Loucy (cell line): ENCODE measurements at regions not wholly inside any gene's neighbourhood (a gene's known extent, or its start where the extent isn't known, plus 50 kb on each side); places are given as distances from the start of the nearest gene placed in this dataset.

Source experiments
- EZH2phosphoT487 ChIP-seq: fragments of 200-600 bp; IDR thresholded peaks from 2 replicates; pipeline ENCODE4 v1.6.1; 2018; ENCODE audit warnings: antibody characterized with exemption, mild to moderate bottlenecking, moderate library complexity, borderline replicate concordance
- TF ChIP-seq, protein P1 (sequence below): fragments of 200-600 bp; sonication (generic); conservative IDR thresholded peaks from 2 replicates; pipeline ENCODE4 v1.5.1; 2014; ENCODE audit warnings: mild to moderate bottlenecking, antibody characterized with exemption, low read length

DNA sequence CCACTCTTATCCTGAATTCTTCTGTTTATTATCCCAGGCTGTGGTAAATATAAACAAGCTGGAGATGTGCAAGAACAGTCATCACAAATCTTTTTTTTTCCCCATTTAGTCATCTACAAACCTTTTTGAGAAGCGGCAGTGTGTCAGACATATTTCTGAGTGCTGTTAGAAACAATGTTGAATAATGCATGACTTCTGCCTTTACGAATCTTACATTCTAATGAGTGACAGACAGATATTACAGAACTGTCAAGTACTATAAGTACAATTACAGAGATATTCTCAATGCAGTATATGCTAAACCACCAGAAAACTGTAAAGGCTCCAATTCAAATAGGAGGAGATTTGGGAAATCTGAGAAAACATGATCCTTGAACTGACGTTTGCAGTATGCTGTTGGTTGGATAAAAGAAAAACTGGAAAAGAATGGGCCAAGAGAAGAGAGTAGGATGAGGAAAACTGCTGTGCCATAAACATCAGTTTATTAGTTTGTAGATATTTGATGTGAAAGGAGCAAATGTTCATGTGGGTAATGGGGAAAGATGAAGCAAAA lies 379.5 kb upstream of the SLC8A1 start:
- TF ChIP-seq, protein P1, sequence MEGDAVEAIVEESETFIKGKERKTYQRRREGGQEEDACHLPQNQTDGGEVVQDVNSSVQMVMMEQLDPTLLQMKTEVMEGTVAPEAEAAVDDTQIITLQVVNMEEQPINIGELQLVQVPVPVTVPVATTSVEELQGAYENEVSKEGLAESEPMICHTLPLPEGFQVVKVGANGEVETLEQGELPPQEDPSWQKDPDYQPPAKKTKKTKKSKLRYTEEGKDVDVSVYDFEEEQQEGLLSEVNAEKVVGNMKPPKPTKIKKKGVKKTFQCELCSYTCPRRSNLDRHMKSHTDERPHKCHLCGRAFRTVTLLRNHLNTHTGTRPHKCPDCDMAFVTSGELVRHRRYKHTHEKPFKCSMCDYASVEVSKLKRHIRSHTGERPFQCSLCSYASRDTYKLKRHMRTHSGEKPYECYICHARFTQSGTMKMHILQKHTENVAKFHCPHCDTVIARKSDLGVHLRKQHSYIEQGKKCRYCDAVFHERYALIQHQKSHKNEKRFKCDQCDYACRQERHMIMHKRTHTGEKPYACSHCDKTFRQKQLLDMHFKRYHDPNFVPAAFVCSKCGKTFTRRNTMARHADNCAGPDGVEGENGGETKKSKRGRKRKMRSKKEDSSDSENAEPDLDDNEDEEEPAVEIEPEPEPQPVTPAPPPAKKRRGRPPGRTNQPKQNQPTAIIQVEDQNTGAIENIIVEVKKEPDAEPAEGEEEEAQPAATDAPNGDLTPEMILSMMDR: no peak
- TF ChIP-seq EZH2phosphoT487: no peak
